ENCODE measurements at regions not wholly inside any gene's neighbourhood (a gene's known extent, or its start where the extent isn't known, plus 50 kb on each side); places are given as distances from the start of the nearest gene placed in this dataset.

- no peaks in the 10 kb centered on the region for H3K27me3 ChIP-seq
- H3K4me3 ChIP-seq, result no peak overlapping the region
- peaks cover 14 to 36% (median 19%) of the 10 kb centered on the region in 11 experiments; a peak in 21 of 22 replicates for H3K9me3 ChIP-seq (replicated peaks in 1 of 11)
- H3K27ac ChIP-seq, result no peak overlapping the region
- no peak overlapping the region for H3K9ac ChIP-seq
- no peaks in the 10 kb centered on the region for H3K36me3 ChIP-seq
- no peaks in the 10 kb centered on the region for H4K20me1 ChIP-seq
- no peak overlapping the region for H3K4me2 ChIP-seq
- peaks cover 0 to 6% (median 0%) of the 10 kb centered on the region in 10 experiments; a peak in 1 of 20 replicates for H3K4me1 ChIP-seq
- TF ChIP-seq Cebpa-rat (IDR thresholded peaks at IDR 0.05), result no peak
Measured at GRCh38 chr5:104178066-104178465, 615.5 kb upstream of the NUDT12 start.

- H3K9ac ChIP-seq, result no peak overlapping the region
- H3K4me2 ChIP-seq, result no peak overlapping the region
- no peak overlapping the region for H3K27ac ChIP-seq
- no peaks in the 10 kb centered on the region for H3K36me3 ChIP-seq
- peaks cover 0 to 6% (median 0%) of the 10 kb centered on the region in 10 experiments; a peak in 1 of 20 replicates for H3K4me1 ChIP-seq
- H3K9me3 ChIP-seq (replicated peaks in 1 of 11), result peaks cover 14 to 36% (median 19%) of the 10 kb centered on the region in 11 experiments; a peak in 21 of 22 replicates
- no peak overlapping the region for H3K4me3 ChIP-seq
- no peaks in the 10 kb centered on the region for H3K27me3 ChIP-seq
- no peak for TF ChIP-seq Cebpa-rat (IDR thresholded peaks at IDR 0.05)
- H4K20me1 ChIP-seq, result no peaks in the 10 kb centered on the region
Measured at GRCh38 chr5:104177651-104178050, 615.1 kb upstream of the NUDT12 start.

- Histone ChIP-seq H3K27ac (no peak overlapping the region), H3K4me1 (no peaks in the 10 kb centered on the region), H3K36me3 (no peaks in the 10 kb centered on the region), H3K27me3 (no peaks in the 10 kb centered on the region), H3K4me3 (no peak overlapping the region), H3K9me3 (replicated peaks in 1 of 11) (no peaks in the 10 kb centered on the region), H4K20me1 (no peaks in the 10 kb centered on the region), H3K4me2 (no peak overlapping the region), H3K9ac (no peak overlapping the region)
- no peak for TF ChIP-seq Cebpa-rat (IDR thresholded peaks at IDR 0.05)
Measured at GRCh38 chr5:104172976-104173375, 610.4 kb upstream of the NUDT12 start.

GRCh38 chr5:104171958-104172690, 609.5 kb upstream of the NUDT12 start:
- Histone ChIP-seq H3K4me1 (no peaks in the 10 kb centered on the region), H3K27me3 (no peaks in the 10 kb centered on the region), H3K4me3 (no peak overlapping the region), H3K36me3 (no peaks in the 10 kb centered on the region), H4K20me1 (no peaks in the 10 kb centered on the region), H3K9me3 (replicated peaks in 1 of 11) (no peaks in the 10 kb centered on the region), H3K4me2 (no peak overlapping the region), H3K27ac (no peak overlapping the region), H3K9ac (no peak overlapping the region)
- TF ChIP-seq Cebpa-rat (IDR thresholded peaks at IDR 0.05), result no peak

- Histone ChIP-seq H4K20me1 (no peaks in the 10 kb centered on the region), H3K27me3 (no peaks in the 10 kb centered on the region), H3K4me2 (no peak overlapping the region), H3K9ac (no peak overlapping the region), H3K36me3 (no peaks in the 10 kb centered on the region), H3K4me3 (no peak overlapping the region), H3K9me3 (replicated peaks in 1 of 11) (no peaks in the 10 kb centered on the region), H3K4me1 (no peaks in the 10 kb centered on the region), H3K27ac (no peak overlapping the region)
- no peak for TF ChIP-seq Cebpa-rat (IDR thresholded peaks at IDR 0.05)
Measured at GRCh38 chr5:104170926-104171325, 608.3 kb upstream of the NUDT12 start.

GRCh38 chr5:104146652-104147051, 584.1 kb upstream of the NUDT12 start:
- no peak for TF ChIP-seq Cebpa-rat (IDR thresholded peaks at IDR 0.05)
- Histone ChIP-seq H3K36me3 (no peaks in the 10 kb centered on the region), H3K9me3 (replicated peaks in 1 of 11) (no peaks in the 10 kb centered on the region), H3K9ac (no peak overlapping the region), H3K4me1 (peaks cover 0 to 22% (median 0%) of the 10 kb centered on the region in 10 experiments; a peak in 3 of 20 replicates), H4K20me1 (no peaks in the 10 kb centered on the region), H3K4me2 (no peak overlapping the region), H3K27me3 (no peaks in the 10 kb centered on the region), H3K27ac (no peak overlapping the region), H3K4me3 (no peak overlapping the region)

- H3K9ac ChIP-seq, result no peak overlapping the region
- H3K4me1 ChIP-seq, result no peaks in the 10 kb centered on the region
- H3K4me3 ChIP-seq, result no peak overlapping the region
- TF ChIP-seq Cebpa-rat (IDR thresholded peaks at IDR 0.05), result no peak
- no peak overlapping the region for H3K4me2 ChIP-seq
- H3K36me3 ChIP-seq, result no peaks in the 10 kb centered on the region
- no peaks in the 10 kb centered on the region for H3K27me3 ChIP-seq
- no peak overlapping the region for H3K27ac ChIP-seq
- H3K9me3 ChIP-seq (replicated peaks in 1 of 11), result no peaks in the 10 kb centered on the region
- H4K20me1 ChIP-seq, result no peaks in the 10 kb centered on the region
Measured at GRCh38 chr5:104139840-104140239, 577.3 kb upstream of the NUDT12 start.

- Histone ChIP-seq H3K27me3 (no peaks in the 10 kb centered on the region), H3K4me2 (no peak overlapping the region), H3K36me3 (no peaks in the 10 kb centered on the region), H3K27ac (no peak overlapping the region), H4K20me1 (no peaks in the 10 kb centered on the region), H3K4me3 (no peak overlapping the region), H3K4me1 (no peaks in the 10 kb centered on the region), H3K9ac (no peak overlapping the region), H3K9me3 (replicated peaks in 1 of 11) (peaks cover 8 to 12% (median 10%) of the 10 kb centered on the region in 11 experiments)
- no peak for TF ChIP-seq Cebpa-rat (IDR thresholded peaks at IDR 0.05)
Measured at GRCh38 chr5:104130320-104130719, 567.7 kb upstream of the NUDT12 start.

- Histone ChIP-seq H3K4me2 (no peak overlapping the region), H4K20me1 (no peaks in the 10 kb centered on the region), H3K27ac (no peak overlapping the region), H3K9ac (no peak overlapping the region), H3K9me3 (replicated peaks in 1 of 11) (no peaks in the 10 kb centered on the region), H3K4me3 (no peak overlapping the region), H3K27me3 (no peaks in the 10 kb centered on the region), H3K36me3 (no peaks in the 10 kb centered on the region), H3K4me1 (no peaks in the 10 kb centered on the region)
- TF ChIP-seq Cebpa-rat (IDR thresholded peaks at IDR 0.05), result peak in 5 of 11 experiments; percentile 26 to 69 (median 46); a peak in 5 of 22 replicates
Measured at GRCh38 chr5:104128348-104128747, 565.8 kb upstream of the NUDT12 start.

- no peaks in the 10 kb centered on the region for H3K36me3 ChIP-seq
- no peak for TF ChIP-seq Cebpa-rat (IDR thresholded peaks at IDR 0.05)
- H3K9me3 ChIP-seq (replicated peaks in 1 of 11), result no peaks in the 10 kb centered on the region
- H4K20me1 ChIP-seq, result no peaks in the 10 kb centered on the region
- H3K9ac ChIP-seq, result no peak overlapping the region
- no peaks in the 10 kb centered on the region for H3K27me3 ChIP-seq
- no peak overlapping the region for H3K4me3 ChIP-seq
- H3K4me2 ChIP-seq, result no peak overlapping the region
- H3K4me1 ChIP-seq, result no peaks in the 10 kb centered on the region
- no peak overlapping the region for H3K27ac ChIP-seq
Measured at GRCh38 chr5:104126980-104127379, 564.4 kb upstream of the NUDT12 start.
